GM12865 (cell line): ENCODE measurements at regions not wholly inside any gene's neighbourhood (a gene's known extent, or its start where the extent isn't known, plus 50 kb on each side); places are given as distances from the start of the nearest gene placed in this dataset.

Source experiments
- DNase-seq: peaks from one replicate; pipeline ENCODE4 v3.0.0; 2010; ENCODE audit warnings: low read depth
- H3K4me3 ChIP-seq: 2 replicates; pipeline ENCODE4 v1.5.1; 2011; ENCODE audit warnings: mild to moderate bottlenecking, low read depth, low read length, control low read depth
- TF ChIP-seq, protein P1 (sequence below): IDR thresholded peaks from 2 replicates; pipeline ENCODE4 v1.5.1; 2011; ENCODE audit warnings: low read length, control low read depth, low read depth, inconsistent platforms; ENCODE audit not compliant: insufficient read depth; ENCODE audit errors: missing control alignments

DNA sequence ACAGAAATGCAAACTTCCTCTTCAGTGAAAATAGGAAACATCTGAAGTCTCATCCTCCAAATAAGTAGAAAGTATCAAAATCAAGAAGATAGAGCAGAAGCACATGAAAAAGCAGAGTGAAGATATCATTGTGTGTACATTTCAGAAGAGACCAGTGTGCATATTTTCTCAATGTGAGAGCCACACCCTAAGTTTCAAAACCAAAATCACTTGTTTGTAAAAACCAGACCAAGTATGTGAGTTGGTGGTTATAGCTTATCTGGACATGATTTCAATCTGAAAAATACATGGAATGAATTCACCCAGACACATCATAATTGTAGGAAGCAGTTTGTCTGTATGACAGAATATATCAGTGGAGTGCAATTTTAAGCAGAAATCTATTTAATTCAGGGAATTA lies 536.0 kb downstream of the JRKL start:
- TF ChIP-seq, protein P1, sequence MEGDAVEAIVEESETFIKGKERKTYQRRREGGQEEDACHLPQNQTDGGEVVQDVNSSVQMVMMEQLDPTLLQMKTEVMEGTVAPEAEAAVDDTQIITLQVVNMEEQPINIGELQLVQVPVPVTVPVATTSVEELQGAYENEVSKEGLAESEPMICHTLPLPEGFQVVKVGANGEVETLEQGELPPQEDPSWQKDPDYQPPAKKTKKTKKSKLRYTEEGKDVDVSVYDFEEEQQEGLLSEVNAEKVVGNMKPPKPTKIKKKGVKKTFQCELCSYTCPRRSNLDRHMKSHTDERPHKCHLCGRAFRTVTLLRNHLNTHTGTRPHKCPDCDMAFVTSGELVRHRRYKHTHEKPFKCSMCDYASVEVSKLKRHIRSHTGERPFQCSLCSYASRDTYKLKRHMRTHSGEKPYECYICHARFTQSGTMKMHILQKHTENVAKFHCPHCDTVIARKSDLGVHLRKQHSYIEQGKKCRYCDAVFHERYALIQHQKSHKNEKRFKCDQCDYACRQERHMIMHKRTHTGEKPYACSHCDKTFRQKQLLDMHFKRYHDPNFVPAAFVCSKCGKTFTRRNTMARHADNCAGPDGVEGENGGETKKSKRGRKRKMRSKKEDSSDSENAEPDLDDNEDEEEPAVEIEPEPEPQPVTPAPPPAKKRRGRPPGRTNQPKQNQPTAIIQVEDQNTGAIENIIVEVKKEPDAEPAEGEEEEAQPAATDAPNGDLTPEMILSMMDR, result no peak
- DNase-seq, result no peak
- no peak overlapping the region for H3K4me3 ChIP-seq

DNA sequence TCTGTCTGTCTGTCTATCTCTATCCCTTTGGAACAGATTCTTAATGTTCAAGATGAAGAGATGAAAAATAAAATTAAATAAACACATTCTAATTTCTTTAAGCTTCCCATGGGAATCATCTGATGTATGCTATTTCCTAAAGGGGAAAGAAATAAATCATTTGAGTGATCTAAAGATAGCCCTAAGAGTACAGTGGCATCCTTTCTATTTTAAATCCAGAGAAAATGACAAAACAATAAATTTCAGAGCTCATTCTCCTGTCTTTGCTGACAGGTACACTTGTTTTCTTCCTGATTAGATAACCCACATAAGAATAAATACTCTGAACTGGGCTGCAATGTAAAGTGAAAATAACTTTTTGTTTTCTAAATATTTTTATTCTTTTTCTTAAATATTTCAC lies 550.4 kb downstream of the JRKL start:
- TF ChIP-seq, protein P1, result no peak
- H3K4me3 ChIP-seq, result no peak overlapping the region
- DNase-seq, result no peak

DNA sequence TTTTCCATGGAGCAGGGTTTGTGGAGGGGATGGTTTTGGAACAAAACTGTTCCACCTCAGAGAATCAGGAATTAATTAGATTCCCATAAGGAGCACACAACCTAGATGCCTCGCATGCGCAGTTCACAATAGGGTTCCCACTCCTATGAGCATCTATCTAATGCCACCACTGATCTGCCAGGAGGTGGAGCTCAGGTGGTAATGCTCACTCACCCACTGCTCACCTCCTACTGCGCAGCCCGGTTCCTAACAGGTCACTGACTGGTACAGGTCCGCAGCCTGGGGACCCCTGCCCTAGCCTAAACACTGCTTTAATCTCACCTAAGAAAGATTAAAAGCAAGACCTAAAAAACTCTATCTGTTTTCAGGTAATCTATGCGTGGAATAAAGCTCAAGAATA lies 553.0 kb downstream of the JRKL start:
- H3K4me3 ChIP-seq, result no peak overlapping the region
- TF ChIP-seq, protein P1, result no peak
- no peak for DNase-seq

DNA sequence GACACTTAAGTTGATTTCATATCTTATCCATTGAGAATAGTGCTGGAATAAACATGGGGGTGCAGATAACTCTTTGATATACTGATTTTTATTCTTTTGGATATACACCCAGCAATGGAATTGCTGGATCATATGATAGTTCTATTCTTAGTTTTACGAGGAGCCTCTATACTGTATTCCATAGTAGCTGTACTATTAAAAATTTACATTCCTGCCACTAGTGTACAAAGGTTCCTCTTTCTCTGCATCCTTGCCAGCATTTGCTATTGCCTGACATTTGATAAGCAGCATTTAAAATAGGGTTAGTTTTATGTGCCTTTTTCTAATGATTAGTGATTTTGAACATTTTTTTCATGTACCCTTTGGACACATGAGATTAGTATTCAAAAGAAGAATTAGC lies 554.2 kb downstream of the JRKL start:
- no peak for DNase-seq
- TF ChIP-seq, protein P1, result no peak
- no peak overlapping the region for H3K4me3 ChIP-seq

DNA sequence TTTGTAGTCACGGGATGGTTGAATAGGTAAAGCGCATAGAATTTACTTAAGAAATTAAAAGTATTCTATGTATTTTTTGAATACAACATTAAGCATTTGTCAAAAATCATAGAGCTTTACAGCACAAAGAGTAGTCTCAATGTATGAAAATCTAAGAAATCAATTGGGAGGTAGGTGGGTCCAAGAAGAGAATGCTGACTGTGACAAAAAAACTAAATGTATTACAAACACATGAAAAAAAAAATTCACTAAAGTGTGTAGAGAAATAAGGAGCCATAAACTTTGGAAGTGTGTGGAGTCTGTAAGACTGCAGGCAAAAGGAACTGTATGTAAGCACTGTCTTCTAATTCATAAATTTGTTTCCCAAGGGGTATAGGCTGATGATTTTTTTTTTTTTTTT lies 558.3 kb downstream of the JRKL start:
- H3K4me3 ChIP-seq, result no peak overlapping the region
- DNase-seq, result no peak
- TF ChIP-seq, protein P1, result no peak

DNA sequence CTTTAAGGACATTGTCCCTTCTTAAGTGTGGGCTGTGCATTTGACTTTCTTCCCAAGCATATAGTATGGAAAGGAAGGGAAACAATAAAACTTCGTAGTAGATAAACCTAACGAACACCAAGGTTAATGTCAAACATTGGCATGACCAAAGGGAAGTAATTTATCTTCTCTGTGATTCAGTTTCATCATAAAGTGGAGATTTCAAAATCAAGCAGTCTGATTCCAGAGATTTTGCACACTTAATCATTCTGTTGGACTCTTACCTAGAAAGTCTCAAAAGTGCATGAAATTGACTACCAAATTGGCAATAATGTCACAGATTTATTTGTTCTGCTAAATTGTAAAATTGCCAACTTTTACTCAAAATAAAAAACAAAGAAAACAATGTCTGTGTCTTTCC lies 559.7 kb downstream of the JRKL start:
- TF ChIP-seq, protein P1, result no peak
- no peak for DNase-seq

DNA sequence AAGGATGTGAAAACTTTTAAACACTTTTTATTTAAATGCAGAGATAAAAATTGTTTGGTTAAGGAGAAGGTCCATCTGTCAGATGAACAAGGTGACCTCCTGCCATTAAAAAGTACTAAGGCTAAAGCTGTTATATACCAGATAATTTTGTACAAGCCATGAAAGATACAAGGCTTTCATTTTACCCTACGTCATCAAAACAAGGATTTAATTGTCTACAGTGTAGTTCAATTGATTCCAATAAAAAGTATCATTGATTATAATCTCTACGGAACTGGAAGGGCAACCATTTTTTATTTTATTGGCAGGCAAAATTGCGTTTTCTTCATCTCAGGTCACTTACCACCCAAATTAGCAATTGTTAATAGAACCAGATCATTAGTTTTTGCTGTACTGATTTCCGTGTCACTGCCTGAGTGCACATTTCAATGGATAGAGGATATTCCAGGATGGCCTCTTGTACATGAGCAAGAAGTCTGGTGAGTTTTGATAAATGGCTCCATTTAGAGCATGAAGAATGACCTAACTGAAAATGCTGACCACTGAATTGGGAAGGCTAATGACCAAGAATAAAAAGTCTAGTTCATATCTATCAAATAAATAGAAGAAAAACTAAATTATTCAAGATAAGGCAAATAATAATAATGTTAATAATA lies 564.9 kb downstream of the JRKL start:
- no peak overlapping the region for H3K4me3 ChIP-seq
- DNase-seq, result no peak
- TF ChIP-seq, protein P1, result no peak

More for the DNA sequence above, 559.7 kb downstream of the JRKL start:
- H3K4me3 ChIP-seq, result no peak overlapping the region
